ENCODE measurements at regions not wholly inside any gene's neighbourhood (a gene's known extent, or its start where the extent isn't known, plus 50 kb on each side); places are given as distances from the start of the nearest gene placed in this dataset.

GRCh38 chr13:99860745-99861144, 110.8 kb downstream of the ZIC5 start:
- no peak for DNase-seq (ENCODE audit: low read depth)

- no peak for DNase-seq (ENCODE audit: low read depth)
These were observed 112.1 kb downstream of the ZIC5 start for GRCh38 chr13:99859178-99860177.

GRCh38 chr13:99857738-99858137, 113.8 kb downstream of the ZIC5 start:
- no peak for DNase-seq (ENCODE audit: low read depth)

GRCh38 chr13:99855526-99856420, 115.8 kb downstream of the ZIC5 start:
- DNase-seq (ENCODE audit: low read depth) = no peak

DNA sequence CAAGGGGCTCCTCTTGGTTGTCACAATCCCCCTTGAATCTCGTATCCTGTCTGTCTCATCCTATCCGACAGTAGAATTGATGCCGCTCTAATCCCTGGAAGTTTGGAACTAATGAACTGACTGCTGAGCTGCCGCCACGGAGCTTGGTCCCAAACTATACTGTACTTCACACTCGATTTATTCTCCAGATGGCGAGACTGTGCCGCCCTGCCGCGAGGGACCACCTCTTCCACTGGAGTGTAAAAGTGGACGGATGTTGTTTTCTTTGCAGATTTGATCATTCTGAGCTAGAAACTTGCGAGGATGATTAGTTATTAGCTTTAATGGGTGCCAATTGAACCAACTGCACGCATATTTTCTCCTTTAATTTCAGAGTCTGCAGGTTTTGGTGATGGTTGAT, 117.2 kb downstream of the ZIC5 start:
- no peak for DNase-seq (ENCODE audit: low read depth)

- DNase-seq (ENCODE audit: low read depth) = no peak
These were observed 124.2 kb downstream of the ZIC5 start for GRCh38 chr13:99847318-99847750.

- no peak for DNase-seq (ENCODE audit: low read depth)
These were observed 126.2 kb downstream of the ZIC5 start for GRCh38 chr13:99845161-99845874.

DNA sequence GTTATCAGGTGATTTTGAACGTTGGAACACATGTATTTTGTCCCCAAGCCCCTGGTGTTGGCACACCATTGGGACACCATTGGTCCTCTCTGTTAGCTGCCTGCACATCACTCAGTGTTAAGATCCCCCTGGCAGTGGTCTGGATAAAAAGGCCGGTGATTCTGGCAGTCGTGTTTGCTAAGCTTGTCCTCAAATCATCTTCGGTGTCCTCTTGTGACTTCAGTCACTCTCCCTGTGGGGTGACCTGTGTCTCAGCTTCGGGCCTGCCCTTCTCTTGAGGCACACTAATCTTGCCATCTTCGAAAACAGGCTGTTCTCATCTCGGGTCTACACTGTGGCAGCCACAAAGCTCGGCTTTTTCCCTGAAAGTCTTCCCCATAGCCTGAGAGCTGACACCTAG, 127.1 kb downstream of the ZIC5 start:
- DNase-seq (ENCODE audit: low read depth) = no peak

DNA sequence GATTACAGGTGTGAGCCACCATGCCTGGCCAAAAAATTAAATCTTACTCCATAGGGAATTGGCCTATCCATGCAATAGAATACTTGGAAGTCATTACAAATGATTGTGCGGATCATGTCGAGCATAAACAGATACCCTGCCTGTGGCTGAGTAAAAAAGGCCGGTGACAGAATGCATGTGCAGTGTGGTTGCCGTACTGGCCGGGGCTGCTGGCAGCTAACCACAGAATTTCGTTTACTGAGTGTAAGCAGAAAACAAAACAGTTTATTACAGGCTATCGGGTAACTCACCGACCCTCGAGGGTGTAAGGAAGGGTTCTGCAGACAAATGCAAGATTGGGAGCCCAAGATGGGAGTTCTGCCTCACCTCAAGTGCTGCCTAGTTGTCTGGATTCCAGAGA, 127.7 kb downstream of the ZIC5 start:
- DNase-seq (ENCODE audit: low read depth) = no peak

- no peak for DNase-seq (ENCODE audit: low read depth)
These were observed 129.2 kb downstream of the ZIC5 start for GRCh38 chr13:99842405-99842804.

DNA sequence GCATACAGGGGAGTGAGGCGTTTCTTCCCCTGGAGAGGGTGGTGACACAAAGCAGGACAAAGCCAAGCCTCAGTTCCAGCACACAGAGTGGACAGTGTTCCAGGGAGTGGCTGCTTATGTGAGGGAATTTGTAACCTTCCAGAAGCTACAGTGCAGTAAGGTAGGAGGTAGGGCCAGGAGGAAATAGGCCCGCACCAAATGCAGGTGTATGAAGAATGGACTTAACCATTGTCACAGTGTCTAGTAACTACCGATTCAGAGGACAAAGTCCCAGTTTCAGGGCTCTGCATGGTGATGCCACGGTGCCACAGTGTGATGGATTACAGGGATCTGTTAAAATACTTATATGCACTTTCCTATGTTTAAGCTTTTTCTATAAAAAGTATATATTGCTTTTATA, 135.3 kb downstream of the ZIC5 start:
- DNase-seq (ENCODE audit: low read depth) = no peak

DNA sequence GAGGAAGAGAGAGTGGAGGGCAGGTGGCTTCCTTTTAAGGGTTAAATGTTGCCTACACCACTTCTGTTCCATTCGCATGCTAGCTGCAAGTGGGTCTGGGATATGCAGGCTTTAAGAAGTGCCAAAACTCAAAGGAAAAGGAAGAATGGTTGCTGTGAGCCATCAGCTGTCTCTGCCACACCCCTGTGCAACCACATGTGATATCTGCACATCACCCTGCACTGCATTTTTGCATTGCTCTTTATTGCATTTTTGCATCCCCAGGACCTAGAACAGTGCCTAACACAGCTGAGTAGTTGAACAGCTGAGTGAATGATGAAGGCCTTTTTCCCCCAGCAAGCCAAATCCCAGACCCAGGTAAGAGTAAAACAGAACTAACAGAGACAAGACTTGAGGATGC, 136.1 kb downstream of the ZIC5 start:
- no peak for DNase-seq (ENCODE audit: low read depth)

GRCh38 chr13:99834246-99834645, 137.3 kb downstream of the ZIC5 start:
- no peak for DNase-seq (ENCODE audit: low read depth)

GRCh38 chr13:99832347-99832746, 139.2 kb downstream of the ZIC5 start:
- no peak for DNase-seq (ENCODE audit: low read depth)

DNA sequence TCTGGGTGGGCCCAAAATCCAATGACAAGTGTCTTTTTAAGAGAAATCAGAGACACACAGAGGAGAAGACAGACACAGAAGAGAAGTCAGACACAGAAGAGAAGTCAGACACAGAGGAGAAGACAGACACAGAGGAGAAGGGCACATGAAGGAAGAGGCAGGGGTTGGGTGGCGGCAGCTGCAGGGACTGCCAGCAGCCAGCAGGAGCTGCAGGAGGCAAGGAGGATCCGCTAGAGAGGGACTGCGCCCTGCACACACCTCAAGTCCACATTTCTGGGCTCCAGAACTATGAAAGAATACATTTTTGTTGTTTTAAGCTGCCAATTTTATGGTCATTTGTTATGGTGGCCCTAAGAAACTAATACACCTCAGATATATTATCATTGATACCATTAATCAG, 140.6 kb downstream of the ZIC5 start:
- DNase-seq (ENCODE audit: low read depth) = no peak

DNA sequence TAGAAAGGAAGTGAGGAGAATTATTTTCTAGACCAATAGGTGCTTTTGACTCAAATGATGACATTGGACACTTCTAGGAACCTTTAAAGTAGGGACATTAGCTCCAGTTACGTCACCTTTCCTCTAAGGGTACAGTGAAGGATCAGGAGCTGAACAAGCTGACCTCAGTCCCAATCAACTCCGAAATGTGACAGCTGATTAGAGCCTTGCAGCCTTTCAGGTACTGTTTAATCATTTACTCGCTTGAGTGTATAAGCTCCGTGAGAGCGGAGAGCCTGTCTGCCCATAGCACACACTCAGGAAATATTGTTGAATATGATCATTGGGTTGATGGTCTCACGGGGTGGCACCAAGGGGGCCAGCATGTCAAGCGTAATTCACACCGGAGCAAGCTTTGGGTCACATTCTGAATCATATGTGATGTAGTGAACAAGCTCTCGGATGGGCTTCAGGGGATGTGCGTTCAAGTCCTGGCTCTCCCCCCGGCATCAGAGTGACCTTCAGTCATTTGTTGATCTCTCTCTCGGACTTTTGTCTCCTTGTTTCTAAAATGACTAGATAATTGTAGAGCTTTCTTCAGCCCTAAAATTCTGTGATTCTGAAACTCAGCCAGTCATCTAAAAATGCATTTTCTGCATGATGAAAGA, 141.9 kb downstream of the ZIC5 start:
- no peak for DNase-seq (ENCODE audit: low read depth)

DNA sequence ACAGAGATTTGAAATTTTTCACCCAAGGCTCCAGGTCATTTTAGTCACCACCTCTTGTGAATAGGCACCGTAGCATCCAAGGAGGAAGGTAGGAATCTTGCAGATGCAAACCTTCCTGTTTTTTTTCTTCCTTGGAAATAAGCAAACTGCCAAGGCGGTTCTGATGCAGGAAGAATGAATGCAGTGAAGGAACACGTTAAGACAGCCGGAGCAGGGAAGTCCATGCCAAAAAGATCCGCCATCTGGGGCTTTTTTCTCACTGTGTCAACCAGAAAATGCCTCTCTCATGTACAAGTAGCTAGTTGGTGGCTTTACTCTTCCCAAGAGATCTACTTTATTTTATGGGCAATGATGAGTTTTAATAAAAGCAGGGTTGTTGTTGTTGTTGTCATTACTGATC, 142.4 kb downstream of the ZIC5 start:
- no peak for DNase-seq (ENCODE audit: low read depth)

DNA sequence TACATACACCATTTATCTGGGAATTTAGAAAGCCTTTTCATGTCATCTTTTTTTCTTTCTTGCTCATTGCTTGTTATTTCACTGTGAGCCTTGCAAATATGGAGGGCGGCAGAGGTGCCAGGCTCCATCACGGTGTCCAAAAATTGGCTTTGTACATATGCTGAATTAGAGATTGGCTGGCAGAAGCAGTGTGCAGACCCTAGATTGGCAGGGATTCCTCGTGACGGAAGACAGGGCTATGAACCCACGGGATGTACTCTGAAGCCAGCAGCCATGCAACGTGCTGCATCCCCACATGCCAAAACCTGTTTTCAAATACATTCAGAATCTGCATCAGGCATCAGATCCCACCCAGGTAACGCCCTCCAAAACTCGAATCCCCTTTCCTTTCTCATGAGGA, 142.8 kb downstream of the ZIC5 start:
- DNase-seq (ENCODE audit: low read depth) = no peak

DNA sequence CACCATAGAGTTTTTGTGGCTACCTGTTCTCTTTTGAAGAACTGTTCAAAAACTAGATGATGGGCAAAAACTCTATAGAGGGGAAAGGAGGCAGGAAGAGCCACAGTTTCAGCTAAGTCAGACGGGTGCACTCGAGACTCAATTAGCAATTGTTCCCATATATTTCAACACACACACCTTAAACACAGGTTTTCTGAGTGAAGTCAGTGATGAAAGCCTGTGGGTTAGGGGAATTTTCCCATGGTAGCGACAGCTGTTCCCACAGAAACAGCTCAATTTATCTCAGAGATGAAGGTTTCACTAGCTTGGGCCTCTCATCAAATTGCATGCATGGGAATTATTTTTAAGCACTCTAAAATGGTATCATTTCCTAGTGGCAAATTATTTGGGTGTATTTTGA, 143.4 kb downstream of the ZIC5 start:
- no peak for DNase-seq (ENCODE audit: low read depth)

- no peak for DNase-seq (ENCODE audit: low read depth)
These were observed 144.4 kb downstream of the ZIC5 start for GRCh38 chr13:99827011-99827772.

- DNase-seq (ENCODE audit: low read depth) = no peak
These were observed 147.6 kb downstream of the ZIC5 start for GRCh38 chr13:99823961-99824360.

Data from iris pigment epithelial cell (primary cell).